Tibial artery (tissue), 4 donors: ENCODE measurements at regions not wholly inside any gene's neighbourhood (a gene's known extent, or its start where the extent isn't known, plus 50 kb on each side); places are given as distances from the start of the nearest gene placed in this dataset.

Source experiments
- DNase-seq, 2 donors: peaks; one replicate each; pipeline ENCODE4 v3.0.0-alpha.2; 2019
- H3K27ac ChIP-seq, 2 donors: fragments of 200-600 bp; sonication (generic) in 1 of 2; 1 replicate in 1 of 2; 2 replicates in 1 of 2; pipeline ENCODE4 v1.5.1; 2018 to 2019; ENCODE audit warnings: mild to moderate bottlenecking in 1 of 2
- H3K27me3 ChIP-seq, 2 donors: fragments of 200-600 bp; sonication (generic) in 1 of 2; one replicate each; pipeline versions ENCODE4 v1.5.1 to v1.6.0; 2016 to 2019
- H3K36me3 ChIP-seq, 3 donors: fragments of 200-600 bp; sonication (generic) in 2 of 3; one replicate each; pipeline ENCODE4 v1.5.1; 2016 to 2019; ENCODE audit warnings: mild to moderate bottlenecking in 2 of 3
- H3K4me1 ChIP-seq, 4 donors: fragments of 200-600 bp; sonication (generic) in 2 of 4; 1 replicate in 3 of 4; 2 replicates in 1 of 4; pipeline ENCODE4 v1.5.1; 2016 to 2019
- H3K4me3 ChIP-seq, 2 donors: fragments of 200-600 bp; sonication (generic) in 1 of 2; 1 replicate in 1 of 2; 2 replicates in 1 of 2; pipeline ENCODE4 v1.5.1; 2018 to 2019; ENCODE audit warnings: mild to moderate bottlenecking in 2 of 2
- H3K9me3 ChIP-seq, 3 donors: fragments of 200-600 bp; sonication (generic) in 1 of 3; one replicate each; pipeline ENCODE4 v1.5.1; 2016 to 2019
- CTCF ChIP-seq, 2 experiments: fragments of 200-600 bp in 1 of 2; fragments of 450-650 bp in 1 of 2; IDR thresholded peaks; one replicate each; pipeline ENCODE4 v1.5.1; 2017 to 2019; ENCODE audit warnings: antibody characterized with exemption in 2 of 2, mild to moderate bottlenecking in 1 of 2, moderate library complexity in 1 of 2
- intact Hi-C: fragments of 100-400 bp; cut with DNase I; formaldehyde crosslinking; loops from one replicate; pipeline ENCODE4 v1.15.0; 2023; ENCODE audit warnings: low total_unique reads

- Histone ChIP-seq H3K27me3 (no peaks in the 10 kb centered on the region), H3K27ac (no peak overlapping the region), H3K4me3 (no peak overlapping the region), H3K36me3 (no peaks in the 10 kb centered on the region), H3K9me3 (no peaks in the 10 kb centered on the region), H3K4me1 (no peaks in the 10 kb centered on the region)
- DNase-seq, result no peak
- no peak for TF ChIP-seq CTCF (IDR thresholded peaks at IDR 0.05)
- intact Hi-C loops, result no loop called here
Measured at GRCh38 chr15:47246317-47246716, 471.0 kb upstream of the SEMA6D start.

- no peak for TF ChIP-seq CTCF (IDR thresholded peaks at IDR 0.05)
Measured at GRCh38 chr15:47258521-47258920, 458.8 kb upstream of the SEMA6D start.

GRCh38 chr15:47265686-47266085 is 451.6 kb upstream of the SEMA6D start:
- no peak for DNase-seq
- TF ChIP-seq CTCF (IDR thresholded peaks at IDR 0.05), result no peak
- intact Hi-C loops, result no loop called here
- Histone ChIP-seq H3K4me3 (no peak overlapping the region), H3K4me1 (no peaks in the 10 kb centered on the region), H3K27ac (no peak overlapping the region), H3K36me3 (no peaks in the 10 kb centered on the region), H3K27me3 (no peaks in the 10 kb centered on the region), H3K9me3 (no peaks in the 10 kb centered on the region)

More at GRCh38 chr15:47258521-47258920, 458.8 kb upstream of the SEMA6D start:
- intact Hi-C loops, result no loop called here
- Histone ChIP-seq H3K4me3 (no peak overlapping the region), H3K27me3 (no peaks in the 10 kb centered on the region), H3K36me3 (no peaks in the 10 kb centered on the region), H3K4me1 (no peaks in the 10 kb centered on the region), H3K27ac (no peak overlapping the region), H3K9me3 (no peaks in the 10 kb centered on the region)
- no peak for DNase-seq

DNA sequence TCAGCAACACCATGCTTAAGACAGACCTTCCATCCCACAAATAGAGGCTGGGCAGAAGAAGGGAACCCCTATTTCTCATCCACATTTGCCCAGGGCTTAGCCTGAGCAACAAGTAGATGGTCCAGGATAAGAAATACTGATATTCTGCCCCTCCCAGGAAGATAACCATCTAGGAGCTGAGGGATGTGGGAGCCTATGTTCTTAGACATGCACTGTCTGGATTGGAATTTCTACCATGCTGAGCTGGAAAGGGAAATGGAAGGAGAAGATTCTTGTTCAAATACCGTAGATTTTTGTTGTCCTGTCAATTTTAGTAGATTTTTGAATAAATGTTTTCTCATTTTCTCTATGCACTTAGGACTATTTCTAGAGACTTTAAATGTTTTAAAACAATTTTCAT is 450.7 kb upstream of the SEMA6D start:
- no peak overlapping the region for H3K27ac ChIP-seq
- intact Hi-C loops, result no loop called here
- H3K9me3 ChIP-seq, result no peaks in the 10 kb centered on the region
- H3K4me3 ChIP-seq, result no peak overlapping the region
- TF ChIP-seq CTCF (IDR thresholded peaks at IDR 0.05), result no peak
- H3K27me3 ChIP-seq, result no peaks in the 10 kb centered on the region
- DNase-seq, result no peak
- H3K36me3 ChIP-seq, result no peaks in the 10 kb centered on the region
- H3K4me1 ChIP-seq, result no peaks in the 10 kb centered on the region

DNA sequence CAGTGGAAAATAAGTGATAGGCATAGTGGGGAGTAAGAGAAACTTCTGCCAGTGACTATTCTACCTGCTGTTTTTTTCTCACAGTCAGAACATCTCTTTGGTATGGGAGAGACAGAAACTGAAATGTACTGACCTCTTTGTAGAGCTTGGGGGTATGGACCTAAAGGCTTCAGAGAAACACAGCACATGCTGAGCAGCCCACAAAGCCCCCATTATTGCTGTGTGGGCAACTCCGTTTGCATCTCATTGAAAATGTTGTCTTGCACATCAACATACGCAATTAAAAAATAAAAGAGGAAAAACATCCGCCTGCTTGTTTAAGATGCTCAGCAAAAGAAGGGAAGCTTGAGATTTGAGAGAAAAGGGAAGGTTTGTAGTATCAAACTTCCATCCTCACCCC is 443.4 kb upstream of the SEMA6D start:
- no peaks in the 10 kb centered on the region for H3K4me1 ChIP-seq
- no peaks in the 10 kb centered on the region for H3K36me3 ChIP-seq
- no peak for TF ChIP-seq CTCF (IDR thresholded peaks at IDR 0.05)
- H3K4me3 ChIP-seq, result no peak overlapping the region
- H3K9me3 ChIP-seq, result peaks cover 0 to 5% (median 0%) of the 10 kb centered on the region in 3 donors
- no peak overlapping the region for H3K27ac ChIP-seq
- DNase-seq, result no peak
- no peaks in the 10 kb centered on the region for H3K27me3 ChIP-seq
- intact Hi-C loops, result no loop called here

- H3K4me3 ChIP-seq, result no peak overlapping the region
- H3K4me1 ChIP-seq, result no peaks in the 10 kb centered on the region
- no peaks in the 10 kb centered on the region for H3K36me3 ChIP-seq
- no peaks in the 10 kb centered on the region for H3K27me3 ChIP-seq
- H3K27ac ChIP-seq, result no peak overlapping the region
- TF ChIP-seq CTCF (IDR thresholded peaks at IDR 0.05), result no peak
- no peak for DNase-seq
- intact Hi-C loops, result no loop called here
- H3K9me3 ChIP-seq, result no peaks in the 10 kb centered on the region
Measured at GRCh38 chr15:47283246-47283645, 434.1 kb upstream of the SEMA6D start.
